ENCODE measurements at regions not wholly inside any gene's neighbourhood (a gene's known extent, or its start where the extent isn't known, plus 50 kb on each side); places are given as distances from the start of the nearest gene placed in this dataset.

DNA sequence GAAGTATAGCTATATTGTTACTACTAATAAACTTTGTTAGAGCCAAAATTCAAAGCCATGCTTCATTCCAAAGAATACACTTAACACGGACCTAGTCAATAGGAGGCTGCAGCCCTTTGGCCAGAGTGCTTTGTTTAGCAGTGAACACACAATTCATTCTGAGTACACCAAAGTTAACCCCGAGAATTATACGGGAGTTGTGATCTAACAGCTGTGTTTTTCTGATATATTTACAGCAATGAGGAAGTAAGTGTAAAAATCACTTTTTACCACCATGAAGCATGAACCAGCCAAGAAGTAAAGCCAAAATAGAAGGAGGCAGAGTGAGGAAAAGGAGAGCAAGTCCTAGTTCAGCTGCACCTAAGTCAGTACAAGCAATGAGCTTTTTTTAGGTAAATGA, 156.8 kb upstream of the PDE3A start:
- no peaks in the 10 kb centered on the region for H3K27me3 ChIP-seq (ENCODE audit: control insufficient read depth in 1 of 2, insufficient read depth in 2 of 2, low read length in 2 of 2)
- H3K9me3 Mint-ChIP-seq, result peaks cover 4% of the 10 kb centered on the region
- CTCF ChIA-PET, result no interaction called here
- no peak overlapping the region for H3K4me3 ChIP-seq (ENCODE audit: low read length)
- TF ChIP-seq, protein P1, sequence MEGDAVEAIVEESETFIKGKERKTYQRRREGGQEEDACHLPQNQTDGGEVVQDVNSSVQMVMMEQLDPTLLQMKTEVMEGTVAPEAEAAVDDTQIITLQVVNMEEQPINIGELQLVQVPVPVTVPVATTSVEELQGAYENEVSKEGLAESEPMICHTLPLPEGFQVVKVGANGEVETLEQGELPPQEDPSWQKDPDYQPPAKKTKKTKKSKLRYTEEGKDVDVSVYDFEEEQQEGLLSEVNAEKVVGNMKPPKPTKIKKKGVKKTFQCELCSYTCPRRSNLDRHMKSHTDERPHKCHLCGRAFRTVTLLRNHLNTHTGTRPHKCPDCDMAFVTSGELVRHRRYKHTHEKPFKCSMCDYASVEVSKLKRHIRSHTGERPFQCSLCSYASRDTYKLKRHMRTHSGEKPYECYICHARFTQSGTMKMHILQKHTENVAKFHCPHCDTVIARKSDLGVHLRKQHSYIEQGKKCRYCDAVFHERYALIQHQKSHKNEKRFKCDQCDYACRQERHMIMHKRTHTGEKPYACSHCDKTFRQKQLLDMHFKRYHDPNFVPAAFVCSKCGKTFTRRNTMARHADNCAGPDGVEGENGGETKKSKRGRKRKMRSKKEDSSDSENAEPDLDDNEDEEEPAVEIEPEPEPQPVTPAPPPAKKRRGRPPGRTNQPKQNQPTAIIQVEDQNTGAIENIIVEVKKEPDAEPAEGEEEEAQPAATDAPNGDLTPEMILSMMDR (IDR thresholded peaks at IDR 0.05), result no peak
- H3K9me3 ChIP-seq (ENCODE audit: control insufficient read depth in 1 of 2, insufficient read depth in 1 of 2, low read length in 2 of 2), result no peaks in the 10 kb centered on the region
- no peaks in the 10 kb centered on the region for H3K36me3 Mint-ChIP-seq (ENCODE audit: low read depth)
- H3K27me3 Mint-ChIP-seq, result no peaks in the 10 kb centered on the region
- no peaks in the 10 kb centered on the region for H3K4me1 ChIP-seq (ENCODE audit: insufficient read depth, low read length)
- H3K4me1 Mint-ChIP-seq (ENCODE audit: low read depth), result no peaks in the 10 kb centered on the region
- no peak overlapping the region for H3K27ac Mint-ChIP-seq
- DNase-seq (no peak), ATAC-seq (ENCODE audit: poor library complexity) (no peak)
- H3K36me3 ChIP-seq (ENCODE audit: insufficient read depth, low read length), result no peaks in the 10 kb centered on the region
- no peak overlapping the region for H3K27ac ChIP-seq (ENCODE audit: low read depth in 1 of 2, low read length in 2 of 2)
- intact Hi-C loops (cut with DNase I, micrococcal nuclease), result no loop called here
- POLR2A ChIA-PET, result no interaction called here
- no peak overlapping the region for H3K4me3 Mint-ChIP-seq

DNA sequence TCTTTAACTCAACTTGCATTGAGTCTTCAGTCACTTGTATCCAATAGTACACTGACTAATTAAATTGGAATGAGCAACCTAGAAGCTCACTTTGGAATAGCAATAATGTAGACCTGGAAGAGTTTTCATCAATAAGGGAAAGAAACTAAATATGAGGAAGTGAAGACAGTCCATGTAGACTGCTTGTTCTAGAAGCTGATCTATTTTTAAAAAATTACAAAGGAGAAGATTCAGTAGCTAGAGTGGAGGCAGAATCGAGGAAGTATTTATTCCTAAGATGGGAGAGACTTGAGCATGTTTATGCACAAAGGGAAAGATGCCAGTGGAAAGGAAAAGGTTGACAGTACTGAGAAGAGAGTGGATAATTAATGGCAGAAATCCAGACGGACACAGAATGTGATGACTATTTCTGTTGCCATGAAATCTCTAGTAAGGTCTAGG, 156.3 kb upstream of the PDE3A start:
- no peaks in the 10 kb centered on the region for H3K27me3 Mint-ChIP-seq
- no peaks in the 10 kb centered on the region for H3K27me3 ChIP-seq (ENCODE audit: control insufficient read depth in 1 of 2, insufficient read depth in 2 of 2, low read length in 2 of 2)
- H3K36me3 Mint-ChIP-seq (ENCODE audit: low read depth), result no peaks in the 10 kb centered on the region
- no peak overlapping the region for H3K27ac ChIP-seq (ENCODE audit: low read depth in 1 of 2, low read length in 2 of 2)
- TF ChIP-seq, protein P1 (IDR thresholded peaks at IDR 0.05), result no peak
- no peak overlapping the region for H3K4me3 ChIP-seq (ENCODE audit: low read length)
- no peaks in the 10 kb centered on the region for H3K4me1 ChIP-seq (ENCODE audit: insufficient read depth, low read length)
- peaks cover 4% of the 10 kb centered on the region for H3K9me3 Mint-ChIP-seq
- H3K9me3 ChIP-seq (ENCODE audit: control insufficient read depth in 1 of 2, insufficient read depth in 1 of 2, low read length in 2 of 2), result no peaks in the 10 kb centered on the region
- no peaks in the 10 kb centered on the region for H3K4me1 Mint-ChIP-seq (ENCODE audit: low read depth)
- no peak for DNase-seq
- no peak overlapping the region for H3K27ac Mint-ChIP-seq
- no peak overlapping the region for H3K4me3 Mint-ChIP-seq
- no peaks in the 10 kb centered on the region for H3K36me3 ChIP-seq (ENCODE audit: insufficient read depth, low read length)
- no peak for ATAC-seq (ENCODE audit: poor library complexity)
- POLR2A ChIA-PET, result no interaction called here
- intact Hi-C loops (cut with DNase I, micrococcal nuclease), result no loop called here
- CTCF ChIA-PET, result no interaction called here

GRCh38 chr12:20212658-20213555, 155.4 kb upstream of the PDE3A start:
- no peak overlapping the region for H3K27ac Mint-ChIP-seq
- Histone ChIP-seq H3K36me3 (ENCODE audit: insufficient read depth, low read length) (no peaks in the 10 kb centered on the region), H3K4me3 (ENCODE audit: low read length) (no peak overlapping the region), H3K27me3 (ENCODE audit: control insufficient read depth in 1 of 2, insufficient read depth in 2 of 2, low read length in 2 of 2) (no peaks in the 10 kb centered on the region), H3K27ac (ENCODE audit: low read depth in 1 of 2, low read length in 2 of 2) (no peak overlapping the region), H3K4me1 (ENCODE audit: insufficient read depth, low read length) (no peaks in the 10 kb centered on the region), H3K9me3 (ENCODE audit: control insufficient read depth in 1 of 2, insufficient read depth in 1 of 2, low read length in 2 of 2) (no peaks in the 10 kb centered on the region)
- ChIA-PET CTCF (no interaction called here), POLR2A (interaction anchor here (0.5 kb wide), 1 partner anchor 15 kb away, joined by 3 read pairs; no protein-coding TSS in a partner anchor)
- intact Hi-C loops (cut with DNase I, micrococcal nuclease), result no loop called here
- H3K4me1 Mint-ChIP-seq (ENCODE audit: low read depth), result no peaks in the 10 kb centered on the region
- peaks cover 4% of the 10 kb centered on the region for H3K9me3 Mint-ChIP-seq
- TF ChIP-seq, protein P1 (IDR thresholded peaks at IDR 0.05), result no peak
- DNase-seq, result peak in 1 of 14 experiments; percentile 1
- H3K27me3 Mint-ChIP-seq, result no peaks in the 10 kb centered on the region
- H3K36me3 Mint-ChIP-seq (ENCODE audit: low read depth), result no peaks in the 10 kb centered on the region
- no peak for ATAC-seq (ENCODE audit: poor library complexity)
- no peak overlapping the region for H3K4me3 Mint-ChIP-seq

Measured in CD4-positive, alpha-beta T cell (primary cell).